Effector memory CD4-positive, alpha-beta T cell (primary cell): ENCODE measurements at regions not wholly inside any gene's neighbourhood (a gene's known extent, or its start where the extent isn't known, plus 50 kb on each side); places are given as distances from the start of the nearest gene placed in this dataset.

ENCODE experiments used
- DNase-seq, 3 donors: peaks; one replicate each; pipeline ENCODE4 v3.0.0-alpha.2; 2020
- H3K27ac ChIP-seq: 2 replicates; pipeline ENCODE4 v1.7.0; 2013; ENCODE audit warnings: mild to moderate bottlenecking, low read length, moderate library complexity; ENCODE audit not compliant: insufficient read depth, poor library complexity, severe bottlenecking
- H3K27me3 ChIP-seq: replicated peaks from 2 replicates; pipeline ENCODE4 v1.7.0; 2013; ENCODE audit warnings: mild to moderate bottlenecking, low read length; ENCODE audit not compliant: insufficient read depth, control insufficient read depth, poor library complexity, severe bottlenecking
- H3K36me3 ChIP-seq: 2 replicates; pipeline ENCODE4 v1.7.0; 2013; ENCODE audit warnings: mild to moderate bottlenecking, low read length, moderate library complexity; ENCODE audit not compliant: control insufficient read depth, insufficient read depth
- H3K4me1 ChIP-seq: 2 replicates; pipeline ENCODE4 v1.7.0; 2013; ENCODE audit warnings: low read length, mild to moderate bottlenecking; ENCODE audit not compliant: control insufficient read depth, insufficient read depth, poor library complexity, severe bottlenecking
- H3K4me3 ChIP-seq: 2 replicates; pipeline ENCODE4 v1.7.0; 2013; ENCODE audit warnings: low read length, low read depth, mild to moderate bottlenecking; ENCODE audit not compliant: insufficient read depth, poor library complexity, severe bottlenecking
- H3K9me3 ChIP-seq: 2 replicates; pipeline ENCODE4 v1.7.0; 2013; ENCODE audit warnings: mild to moderate bottlenecking, low read length, moderate library complexity; ENCODE audit not compliant: control insufficient read depth

- Histone ChIP-seq H3K4me3 (no peak overlapping the region), H3K27ac (no peak overlapping the region), H3K36me3 (no peaks in the 10 kb centered on the region), H3K4me1 (no peaks in the 10 kb centered on the region), H3K9me3 (no peaks in the 10 kb centered on the region), H3K27me3 (no peaks in the 10 kb centered on the region)
- DNase-seq: no peak
Measured at GRCh38 chr5:173761178-173761513, 127.0 kb upstream of the CPEB4 start.

- no peaks in the 10 kb centered on the region for H3K36me3 ChIP-seq
- no peak overlapping the region for H3K27ac ChIP-seq
- no peaks in the 10 kb centered on the region for H3K9me3 ChIP-seq
- no peak for DNase-seq
- no peaks in the 10 kb centered on the region for H3K4me1 ChIP-seq
- no peak overlapping the region for H3K4me3 ChIP-seq
- no peaks in the 10 kb centered on the region for H3K27me3 ChIP-seq
Measured at GRCh38 chr5:173762045-173762444, 126.1 kb upstream of the CPEB4 start.

DNA sequence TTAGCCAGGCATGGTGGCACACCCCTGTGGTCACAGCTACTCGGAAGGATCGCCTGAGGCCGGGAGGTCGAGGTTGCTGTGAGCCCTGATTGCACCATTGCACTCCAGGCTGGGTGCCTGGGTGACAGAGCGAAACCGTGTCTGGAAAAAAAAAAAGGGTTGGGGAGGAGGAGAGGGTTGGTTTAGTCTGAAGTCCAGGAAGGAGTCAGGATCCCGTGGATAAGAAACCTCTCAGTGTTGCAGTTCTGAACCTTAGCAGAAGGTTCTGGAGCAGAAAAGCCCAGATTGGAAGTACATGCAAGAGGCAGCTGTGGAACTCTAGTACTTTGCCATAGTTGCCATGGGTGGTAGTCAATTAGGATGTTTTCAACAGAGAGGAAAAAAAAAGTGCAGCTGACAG lies 125.2 kb upstream of the CPEB4 start:
- no peaks in the 10 kb centered on the region for H3K4me1 ChIP-seq
- H3K36me3 ChIP-seq: no peaks in the 10 kb centered on the region
- H3K9me3 ChIP-seq: no peaks in the 10 kb centered on the region
- no peak for DNase-seq
- no peak overlapping the region for H3K4me3 ChIP-seq
- H3K27me3 ChIP-seq: no peaks in the 10 kb centered on the region
- no peak overlapping the region for H3K27ac ChIP-seq

GRCh38 chr5:173763410-173763809 lies 124.7 kb upstream of the CPEB4 start:
- no peaks in the 10 kb centered on the region for H3K27me3 ChIP-seq
- no peak for DNase-seq
- H3K9me3 ChIP-seq: no peaks in the 10 kb centered on the region
- H3K4me1 ChIP-seq: no peaks in the 10 kb centered on the region
- H3K4me3 ChIP-seq: no peak overlapping the region
- H3K36me3 ChIP-seq: no peaks in the 10 kb centered on the region
- no peak overlapping the region for H3K27ac ChIP-seq

DNA sequence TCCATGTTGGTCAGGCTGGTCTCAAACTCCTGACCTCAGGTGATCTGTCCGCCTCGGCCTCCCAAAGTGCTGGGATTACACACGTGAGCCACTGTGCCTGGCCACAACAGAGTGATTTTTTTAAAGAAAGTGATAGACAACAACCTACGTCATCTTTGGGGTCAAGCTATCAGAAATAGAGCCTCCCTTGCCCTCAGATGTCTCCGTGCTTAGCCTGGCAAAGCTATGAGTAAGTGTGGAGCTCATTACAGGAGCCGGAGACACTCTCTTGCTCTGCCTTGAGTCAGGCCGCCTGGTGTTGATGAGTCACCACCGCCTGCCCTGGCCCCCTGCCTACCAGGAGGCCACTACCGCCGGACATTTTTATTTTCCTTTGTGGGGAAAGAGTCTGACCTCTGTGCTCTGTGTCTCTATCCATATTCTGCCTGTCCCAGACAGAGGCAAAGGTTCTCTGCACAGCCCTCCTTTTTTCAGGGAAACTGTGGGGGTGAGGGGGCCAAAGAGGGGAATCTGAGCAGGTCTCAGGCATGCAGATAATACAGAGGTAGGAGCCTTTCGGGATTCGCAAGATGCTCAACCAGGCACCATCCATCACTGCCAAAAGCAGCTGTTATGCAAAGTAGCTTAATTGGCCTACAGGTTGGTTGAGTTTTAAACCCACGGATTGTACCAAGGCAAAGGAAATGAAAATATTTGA lies 123.7 kb upstream of the CPEB4 start:
- Histone ChIP-seq H3K36me3 (no peaks in the 10 kb centered on the region), H3K9me3 (no peaks in the 10 kb centered on the region), H3K4me1 (no peaks in the 10 kb centered on the region), H3K27ac (no peak overlapping the region), H3K4me3 (no peak overlapping the region), H3K27me3 (no peaks in the 10 kb centered on the region)
- no peak for DNase-seq

GRCh38 chr5:173765029-173765644 lies 123.0 kb upstream of the CPEB4 start:
- Histone ChIP-seq H3K36me3 (no peaks in the 10 kb centered on the region), H3K4me3 (no peak overlapping the region), H3K4me1 (no peaks in the 10 kb centered on the region), H3K27ac (no peak overlapping the region), H3K9me3 (no peaks in the 10 kb centered on the region), H3K27me3 (no peaks in the 10 kb centered on the region)
- DNase-seq: no peak

- no peak overlapping the region for H3K27ac ChIP-seq
- H3K36me3 ChIP-seq: no peaks in the 10 kb centered on the region
- no peak overlapping the region for H3K4me3 ChIP-seq
- no peak for DNase-seq
- H3K27me3 ChIP-seq: no peaks in the 10 kb centered on the region
- H3K9me3 ChIP-seq: no peaks in the 10 kb centered on the region
- no peaks in the 10 kb centered on the region for H3K4me1 ChIP-seq
Measured at GRCh38 chr5:173765661-173766060, 122.5 kb upstream of the CPEB4 start.

DNA sequence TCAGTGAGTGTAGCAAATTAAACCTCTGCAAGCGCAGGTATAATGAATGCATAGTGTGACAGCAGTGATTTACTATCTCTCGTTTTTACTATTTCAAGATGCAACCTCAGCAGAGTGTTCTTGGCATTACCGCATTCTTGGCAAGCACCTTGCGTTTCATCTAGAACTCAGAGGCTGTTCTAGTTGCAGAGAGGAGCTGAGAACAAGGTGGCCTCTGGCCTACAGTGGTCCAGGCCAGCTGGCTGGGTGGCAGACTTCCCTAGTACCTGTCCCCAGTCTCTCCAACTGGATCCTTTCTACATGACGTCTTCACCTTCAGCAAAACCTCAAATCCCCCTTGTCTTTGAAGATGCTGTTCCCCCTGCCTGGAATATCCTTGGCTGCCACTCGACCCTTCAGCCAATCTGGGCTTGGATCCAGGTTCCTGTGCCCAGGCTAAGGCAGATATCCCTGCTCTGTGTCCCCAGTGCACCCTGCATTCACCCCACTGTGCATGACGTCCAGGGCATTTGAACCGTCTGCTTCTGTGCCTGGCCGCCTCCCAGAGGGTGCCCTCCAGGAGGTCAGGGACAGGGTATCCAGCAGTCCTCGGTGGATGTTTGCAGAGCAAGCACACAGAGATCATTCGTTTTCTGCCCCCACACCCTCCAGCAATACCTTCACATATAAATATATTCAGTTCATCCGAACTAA lies 120.4 kb upstream of the CPEB4 start:
- no peaks in the 10 kb centered on the region for H3K27me3 ChIP-seq
- H3K4me1 ChIP-seq: no peaks in the 10 kb centered on the region
- H3K36me3 ChIP-seq: no peaks in the 10 kb centered on the region
- H3K4me3 ChIP-seq: no peak overlapping the region
- no peak overlapping the region for H3K27ac ChIP-seq
- DNase-seq: no peak
- H3K9me3 ChIP-seq: no peaks in the 10 kb centered on the region

DNA sequence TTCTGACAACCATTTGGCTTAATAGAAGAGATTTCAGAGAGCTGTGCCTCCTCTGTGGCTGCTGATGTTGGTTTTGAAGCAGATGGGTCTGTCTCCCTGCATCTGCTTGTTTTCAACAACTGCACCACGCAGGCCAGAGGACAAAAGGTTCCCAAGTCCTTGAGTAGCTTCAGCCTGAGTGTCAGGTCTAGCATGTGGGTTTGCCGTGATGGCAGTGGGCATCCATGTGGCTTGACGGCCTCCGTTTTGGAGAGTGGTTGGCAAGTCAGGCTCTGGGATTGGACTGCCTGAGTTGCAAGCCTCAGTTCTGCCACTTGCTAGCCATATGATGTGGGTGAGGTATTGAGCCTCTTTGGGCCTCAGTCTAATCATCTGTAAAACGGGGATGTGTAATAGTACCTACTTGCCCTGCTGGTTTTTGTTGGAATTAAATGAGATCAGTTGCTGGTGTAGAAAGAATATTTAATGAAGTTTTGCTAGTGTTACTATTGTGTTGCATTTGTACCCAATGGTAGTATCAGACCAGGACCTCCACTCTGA lies 119.8 kb upstream of the CPEB4 start:
- no peaks in the 10 kb centered on the region for H3K36me3 ChIP-seq
- no peaks in the 10 kb centered on the region for H3K4me1 ChIP-seq
- DNase-seq: no peak
- no peak overlapping the region for H3K27ac ChIP-seq
- H3K27me3 ChIP-seq: no peaks in the 10 kb centered on the region
- H3K9me3 ChIP-seq: no peaks in the 10 kb centered on the region
- no peak overlapping the region for H3K4me3 ChIP-seq

- H3K4me1 ChIP-seq: no peaks in the 10 kb centered on the region
- H3K27me3 ChIP-seq: no peaks in the 10 kb centered on the region
Measured at GRCh38 chr5:173768891-173769290, 119.3 kb upstream of the CPEB4 start.

More at GRCh38 chr5:173768891-173769290, 119.3 kb upstream of the CPEB4 start:
- H3K9me3 ChIP-seq: no peaks in the 10 kb centered on the region
- no peak for DNase-seq
- H3K36me3 ChIP-seq: no peaks in the 10 kb centered on the region
- no peak overlapping the region for H3K27ac ChIP-seq
- no peak overlapping the region for H3K4me3 ChIP-seq
